ENCODE measurements at regions not wholly inside any gene's neighbourhood (a gene's known extent, or its start where the extent isn't known, plus 50 kb on each side); places are given as distances from the start of the nearest gene placed in this dataset.

GRCh38 chr1:5343256-5344020 lies 648.8 kb downstream of the NPHP4 start:
- no peak for TF ChIP-seq SIN3A (IDR thresholded peaks at IDR 0.05; ENCODE audit: borderline replicate concordance, insufficient read depth, low read length)
- no peak for TF ChIP-seq REST (IDR thresholded peaks at IDR 0.05; ENCODE audit: insufficient read depth in 1 of 2, low read depth in 2 of 2, low read length in 2 of 2)

Data from PFSK-1 (cell line).